ENCODE measurements at regions not wholly inside any gene's neighbourhood (a gene's known extent, or its start where the extent isn't known, plus 50 kb on each side); places are given as distances from the start of the nearest gene placed in this dataset.

GRCh38 chr11:70541699-70542098, 143.4 kb downstream of the CTTN start:
- WGBS (ENCODE audit: low lambda C conversion rate): 43% methylated on average over 4 of the region's 5 CpGs
- Histone ChIP-seq H3K4me3 (ENCODE audit: low read depth in 2 of 2, low read length in 1 of 2) (no peak overlapping the region), H3K79me2 (ENCODE audit: insufficient read depth) (no peaks in the 10 kb centered on the region), H3K27ac (ENCODE audit: low read depth in 2 of 2, low read length in 1 of 2) (no peak overlapping the region), H3K27me3 (ENCODE audit: insufficient read depth) (no peaks in the 10 kb centered on the region), H2AFZ (ENCODE audit: low read depth) (no peak overlapping the region), H4K20me1 (ENCODE audit: insufficient read depth) (no peaks in the 10 kb centered on the region), H3F3A (replicated peaks; ENCODE audit: insufficient read depth) (no peaks in the 10 kb centered on the region), H3K9ac (no peak overlapping the region), H3K36me3 (replicated peaks in 1 of 2; ENCODE audit: control insufficient read depth in 1 of 2, insufficient read depth in 2 of 2, low read length in 1 of 2) (no peaks in the 10 kb centered on the region), H3K4me2 (no peak overlapping the region), H3K9me3 (no peaks in the 10 kb centered on the region), H3K4me1 (ENCODE audit: control insufficient read depth in 1 of 2, insufficient read depth in 2 of 2, low read depth in 1 of 2, low read length in 1 of 2) (no peaks in the 10 kb centered on the region; a peak in 1 of 4 replicates), H3K9me2 (no peaks in the 10 kb centered on the region)
- POLR2A ChIA-PET: no interaction called here
- TF ChIP-seq POLR2AphosphoS5 (IDR thresholded peaks at IDR 0.05; ENCODE audit: low read depth, low read length): no peak
- no peak for TF ChIP-seq RFX5 (IDR thresholded peaks at IDR 0.05; ENCODE audit: low read length)
- no peak for TF ChIP-seq MXI1 (IDR thresholded peaks at IDR 0.05; ENCODE audit: low read depth, low read length)
- TF ChIP-seq ZBTB33 (IDR thresholded peaks at IDR 0.05; ENCODE audit: borderline replicate concordance, low read depth): no peak
- no peak for TF ChIP-seq REST (IDR thresholded peaks at IDR 0.05; ENCODE audit: low read depth, low read length)
- no peak for TF ChIP-seq RCOR1 (IDR thresholded peaks at IDR 0.05; ENCODE audit: low read length)
- TF ChIP-seq FOXJ3 (CRISPR knock-in tag; IDR thresholded peaks at IDR 0.05): no peak
- TF ChIP-seq NRF1 (IDR thresholded peaks at IDR 0.05; ENCODE audit: low read depth, low read length): no peak
- TF ChIP-seq TEAD4 (IDR thresholded peaks at IDR 0.05; ENCODE audit: borderline replicate concordance, insufficient read depth): no peak
- no peak for TF ChIP-seq TAF1 (IDR thresholded peaks at IDR 0.05; ENCODE audit: borderline replicate concordance, low read depth, low read length)
- DNase-seq: no peak
- CTCF ChIA-PET: interaction anchor here (0.9 kb wide), 1 partner anchor 8 kb away, joined by 3 read pairs; no protein-coding TSS in a partner anchor

- no peaks in the 10 kb centered on the region for H4K20me1 ChIP-seq (ENCODE audit: insufficient read depth)
- no peaks in the 10 kb centered on the region for H3K79me2 ChIP-seq (ENCODE audit: insufficient read depth)
- H3K9ac ChIP-seq: no peak overlapping the region
- no peak for DNase-seq
- no peaks in the 10 kb centered on the region for H3K9me3 ChIP-seq
- 21% methylated on average over 2 of the region's 6 CpGs for WGBS (ENCODE audit: low lambda C conversion rate)
- no peaks in the 10 kb centered on the region for H3K27me3 ChIP-seq (ENCODE audit: insufficient read depth)
- ChIA-PET CTCF (no interaction called here), POLR2A (no interaction called here)
- no peak overlapping the region for H3K27ac ChIP-seq (ENCODE audit: low read depth in 2 of 2, low read length in 1 of 2)
- H3K36me3 ChIP-seq (replicated peaks in 1 of 2; ENCODE audit: control insufficient read depth in 1 of 2, insufficient read depth in 2 of 2, low read length in 1 of 2): no peaks in the 10 kb centered on the region
- no peaks in the 10 kb centered on the region for H3F3A ChIP-seq (replicated peaks; ENCODE audit: insufficient read depth)
- no peaks in the 10 kb centered on the region for H3K9me2 ChIP-seq
- H2AFZ ChIP-seq (ENCODE audit: low read depth): no peak overlapping the region
- H3K4me3 ChIP-seq (ENCODE audit: low read depth in 2 of 2, low read length in 1 of 2): no peak overlapping the region
- H3K4me2 ChIP-seq: no peak overlapping the region
- no peak for TF ChIP-seq EP300 (IDR thresholded peaks at IDR 0.05; ENCODE audit: borderline replicate concordance in 1 of 2, low read depth in 1 of 2, low read length in 1 of 2)
- TF ChIP-seq TAF1 (IDR thresholded peaks at IDR 0.05; ENCODE audit: borderline replicate concordance, low read depth, low read length): no peak
- TF ChIP-seq CHD2 (IDR thresholded peaks at IDR 0.05; ENCODE audit: low read length, partially characterized antibody): no peak
- no peak for TF ChIP-seq RFX5 (IDR thresholded peaks at IDR 0.05; ENCODE audit: low read length)
- no peak for TF ChIP-seq USF1 (IDR thresholded peaks at IDR 0.05; ENCODE audit: borderline replicate concordance, low read depth)
- H3K4me1 ChIP-seq (ENCODE audit: control insufficient read depth in 1 of 2, insufficient read depth in 2 of 2, low read depth in 1 of 2, low read length in 1 of 2): peaks cover 0 to 4% of the 10 kb centered on the region in 2 experiments; a peak in 1 of 4 replicates
Measured at GRCh38 chr11:70542406-70542805, 144.1 kb downstream of the CTTN start.

Data from SK-N-SH (cell line).